Posterior cingulate gyrus (tissue), 11 donors: ENCODE measurements at regions not wholly inside any gene's neighbourhood (a gene's known extent, or its start where the extent isn't known, plus 50 kb on each side); places are given as distances from the start of the nearest gene placed in this dataset.

Source experiments
- DNase-seq, 10 donors: peaks; one replicate each; pipeline versions ENCODE4 v3.0.0 to v3.0.0-alpha.2; 2020 to 2021; ENCODE audit warnings: mixed read lengths in 3 of 10
- intact Hi-C: fragments of 100-400 bp; cut with DNase I; formaldehyde crosslinking; loops from one replicate; pipeline ENCODE4 v1.15.1; 2023

GRCh38 chr2:126788652-126789051 is 110.0 kb upstream of the TEX51 start:
- intact Hi-C loops, result no loop called here
- DNase-seq, result peak in 1 of 10 donors; percentile 43

- DNase-seq, result peak in 1 of 10 donors; percentile 51
- intact Hi-C loops, result no loop called here
Measured at GRCh38 chr2:126790987-126791780, 107.5 kb upstream of the TEX51 start.

GRCh38 chr2:126792186-126792585 is 106.5 kb upstream of the TEX51 start:
- intact Hi-C loops, result no loop called here
- DNase-seq, result peak in 2 of 10 donors; percentile 27 to 45

GRCh38 chr2:126792993-126793392 is 105.7 kb upstream of the TEX51 start:
- DNase-seq, result peak in 2 of 10 donors; percentile 61 to 72
- intact Hi-C loops, result no loop called here

- DNase-seq, result peak in 2 of 10 donors; percentile 32 to 45
- intact Hi-C loops, result no loop called here
Measured at GRCh38 chr2:126793885-126794613, 104.6 kb upstream of the TEX51 start.

GRCh38 chr2:126795656-126796055 is 103.0 kb upstream of the TEX51 start:
- intact Hi-C loops, result no loop called here
- DNase-seq, result peak in 2 of 10 donors; percentile 23 to 80

GRCh38 chr2:126796931-126797621 is 101.6 kb upstream of the TEX51 start:
- DNase-seq, result peak in 2 of 10 donors; percentile 23 to 63

GRCh38 chr2:126797622-126798275 is 100.9 kb upstream of the TEX51 start:
- DNase-seq, result peak in 2 of 10 donors; percentile 9 to 57

More at GRCh38 chr2:126796931-126797621, 101.6 kb upstream of the TEX51 start:
- intact Hi-C loops, result no loop called here

GRCh38 chr2:126798276-126799140 is 100.2 kb upstream of the TEX51 start:
- peak in 1 of 10 donors; percentile 45 for DNase-seq
- intact Hi-C loops, result no loop called here

More at GRCh38 chr2:126797622-126798275, 100.9 kb upstream of the TEX51 start:
- intact Hi-C loops, result no loop called here

GRCh38 chr2:126799301-126799700 is 99.4 kb upstream of the TEX51 start:
- intact Hi-C loops, result no loop called here
- no peak for DNase-seq

- DNase-seq, result no peak
- intact Hi-C loops, result no loop called here
Measured at GRCh38 chr2:126801473-126801872, 97.2 kb upstream of the TEX51 start.

GRCh38 chr2:126802316-126802715 is 96.4 kb upstream of the TEX51 start:
- DNase-seq, result peak in 1 of 10 donors; percentile 75
- intact Hi-C loops, result no loop called here

- peak in 1 of 10 donors; percentile 24 for DNase-seq
- intact Hi-C loops, result no loop called here
Measured at GRCh38 chr2:126802774-126803433, 95.8 kb upstream of the TEX51 start.

- peak in 1 of 10 donors; percentile 28 for DNase-seq
Measured at GRCh38 chr2:126803434-126803775, 95.3 kb upstream of the TEX51 start.

GRCh38 chr2:126804347-126804746 is 94.3 kb upstream of the TEX51 start:
- peak in 1 of 10 donors; percentile 55 for DNase-seq
- intact Hi-C loops, result no loop called here

More at GRCh38 chr2:126803434-126803775, 95.3 kb upstream of the TEX51 start:
- intact Hi-C loops, result no loop called here

GRCh38 chr2:126808929-126809328 is 89.8 kb upstream of the TEX51 start:
- DNase-seq, result peak in 1 of 10 donors; percentile 27
- intact Hi-C loops, result no loop called here

GRCh38 chr2:126809340-126809739 is 89.3 kb upstream of the TEX51 start:
- intact Hi-C loops, result no loop called here
- no peak for DNase-seq

- intact Hi-C loops, result no loop called here
- DNase-seq, result no peak
Measured at GRCh38 chr2:126810001-126810400, 88.7 kb upstream of the TEX51 start.

GRCh38 chr2:126811101-126811500 is 87.6 kb upstream of the TEX51 start:
- intact Hi-C loops, result no loop called here
- DNase-seq, result no peak
